ENCODE measurements at regions not wholly inside any gene's neighbourhood (a gene's known extent, or its start where the extent isn't known, plus 50 kb on each side); places are given as distances from the start of the nearest gene placed in this dataset.

GRCh38 chr4:99753931-99754330, 62.7 kb upstream of the DAPP1 start:
- Histone ChIP-seq H3K9me3 (ENCODE audit: low read depth) (no peaks in the 10 kb centered on the region), H3K4me1 (ENCODE audit: insufficient read depth) (no peaks in the 10 kb centered on the region), H3K79me2 (no peaks in the 10 kb centered on the region), H3K4me3 (no peak overlapping the region), H3K27me3 (no peaks in the 10 kb centered on the region), H2AFZ (no peak overlapping the region), H3K4me2 (no peak overlapping the region), H4K20me1 (ENCODE audit: insufficient read depth, poor library complexity, severe bottlenecking) (no peaks in the 10 kb centered on the region), H3K27ac (no peak overlapping the region), H3K9me2 (replicated peaks; ENCODE audit: insufficient read depth) (no peaks in the 10 kb centered on the region), H3K36me3 (replicated peaks; ENCODE audit: insufficient read depth, low read depth) (no peaks in the 10 kb centered on the region)
- DNase-seq (ENCODE audit: low spot score), result no peak
- TF ChIP-seq CTCF (IDR thresholded peaks at IDR 0.05; ENCODE audit: poor library complexity), result no peak
- no peak for TF ChIP-seq EZH2phosphoT487 (IDR thresholded peaks at IDR 0.05; ENCODE audit: low read depth, severe bottlenecking, unreplicated experiment)
- no peak for TF ChIP-seq EZH2 (IDR thresholded peaks at IDR 0.05; ENCODE audit: borderline replicate concordance)
- WGBS (ENCODE audit: low lambda C conversion rate, missing lambda C conversion rate), result 81% methylated on average over 2 of the region's 2 CpGs

- Histone ChIP-seq H3K4me2 (no peak overlapping the region), H3K36me3 (replicated peaks; ENCODE audit: insufficient read depth, low read depth) (no peaks in the 10 kb centered on the region), H4K20me1 (ENCODE audit: insufficient read depth, poor library complexity, severe bottlenecking) (no peaks in the 10 kb centered on the region), H3K9me3 (ENCODE audit: low read depth) (no peaks in the 10 kb centered on the region), H3K4me3 (no peak overlapping the region), H2AFZ (no peak overlapping the region), H3K27me3 (no peaks in the 10 kb centered on the region), H3K27ac (no peak overlapping the region), H3K79me2 (no peaks in the 10 kb centered on the region), H3K9me2 (replicated peaks; ENCODE audit: insufficient read depth) (no peaks in the 10 kb centered on the region), H3K4me1 (ENCODE audit: insufficient read depth) (no peaks in the 10 kb centered on the region)
- 84% methylated on average over 4 of the region's 4 CpGs for WGBS (ENCODE audit: low lambda C conversion rate, missing lambda C conversion rate)
- DNase-seq (ENCODE audit: low spot score), result no peak
- TF ChIP-seq EZH2 (IDR thresholded peaks at IDR 0.05; ENCODE audit: borderline replicate concordance) (no peak), EZH2phosphoT487 (IDR thresholded peaks at IDR 0.05; ENCODE audit: low read depth, severe bottlenecking, unreplicated experiment) (no peak), CTCF (IDR thresholded peaks at IDR 0.05; ENCODE audit: poor library complexity) (no peak)
Measured at GRCh38 chr4:99749445-99750391, 66.9 kb upstream of the DAPP1 start.

GRCh38 chr4:99746443-99746842, 70.2 kb upstream of the DAPP1 start:
- 71% methylated on average over 1 of the region's 1 CpG for WGBS (ENCODE audit: low lambda C conversion rate, missing lambda C conversion rate)
- Histone ChIP-seq H3K27me3 (no peaks in the 10 kb centered on the region), H3K4me1 (ENCODE audit: insufficient read depth) (no peaks in the 10 kb centered on the region), H3K4me3 (no peak overlapping the region), H3K4me2 (no peak overlapping the region), H2AFZ (no peak overlapping the region), H3K9me2 (replicated peaks; ENCODE audit: insufficient read depth) (no peaks in the 10 kb centered on the region), H3K79me2 (no peaks in the 10 kb centered on the region), H3K9me3 (ENCODE audit: low read depth) (no peaks in the 10 kb centered on the region), H4K20me1 (ENCODE audit: insufficient read depth, poor library complexity, severe bottlenecking) (no peaks in the 10 kb centered on the region), H3K27ac (no peak overlapping the region), H3K36me3 (replicated peaks; ENCODE audit: insufficient read depth, low read depth) (no peaks in the 10 kb centered on the region)
- TF ChIP-seq EZH2phosphoT487 (IDR thresholded peaks at IDR 0.05; ENCODE audit: low read depth, severe bottlenecking, unreplicated experiment) (no peak), CTCF (IDR thresholded peaks at IDR 0.05; ENCODE audit: poor library complexity) (no peak)
- no peak for DNase-seq (ENCODE audit: low spot score)
